H9 (cell line): ENCODE measurements at regions not wholly inside any gene's neighbourhood (a gene's known extent, or its start where the extent isn't known, plus 50 kb on each side); places are given as distances from the start of the nearest gene placed in this dataset.

Experiments
- DNase-seq: peaks from one replicate; pipeline ENCODE4 v3.0.0-alpha.2; 2017
- H2AFZ ChIP-seq: one replicate; pipeline ENCODE4 v1.6.1; 2013; ENCODE audit warnings: mild to moderate bottlenecking, low read length, control low read depth, moderate library complexity
- H2AK5ac ChIP-seq: 2 replicates; pipeline ENCODE4 v1.6.1; 2013; ENCODE audit warnings: low read length, control low read depth, mixed read lengths; ENCODE audit not compliant: insufficient read length
- H2BK120ac ChIP-seq: one replicate; pipeline ENCODE4 v1.6.1; 2013; ENCODE audit warnings: low read depth, mild to moderate bottlenecking, low read length, control low read depth, inconsistent platforms; ENCODE audit not compliant: poor library complexity, severe bottlenecking
- H2BK12ac ChIP-seq: 2 replicates; pipeline ENCODE4 v1.6.1; 2013; ENCODE audit warnings: low read length, control low read depth, mixed read lengths, low read depth; ENCODE audit not compliant: insufficient read length
- H2BK15ac ChIP-seq: 2 replicates; pipeline ENCODE4 v1.6.1; 2013; ENCODE audit warnings: low read depth, low read length, control low read depth
- H2BK20ac ChIP-seq: one replicate; pipeline ENCODE4 v1.6.1; 2013; ENCODE audit warnings: low read depth, mild to moderate bottlenecking, low read length, control low read depth, inconsistent platforms; ENCODE audit not compliant: poor library complexity, severe bottlenecking
- H2BK5ac ChIP-seq: 2 replicates; pipeline ENCODE4 v1.6.1; 2013; ENCODE audit warnings: low read length, control low read depth, mixed read lengths; ENCODE audit not compliant: insufficient read length
- H3K14ac ChIP-seq: 2 replicates; pipeline ENCODE4 v1.6.1; 2013; ENCODE audit warnings: low read length, control low read depth; ENCODE audit not compliant: insufficient read depth
- H3K18ac ChIP-seq: 2 replicates; pipeline ENCODE4 v1.6.1; 2013; ENCODE audit warnings: low read depth, mild to moderate bottlenecking, mixed read lengths, low read length, control low read depth; ENCODE audit not compliant: insufficient read length
- H3K23ac ChIP-seq: 2 replicates; pipeline ENCODE4 v1.6.1; 2013; ENCODE audit warnings: low read length, control low read depth, mixed read lengths, low read depth; ENCODE audit not compliant: insufficient read length
- H3K23me2 ChIP-seq: 2 replicates; pipeline ENCODE4 v1.6.1; 2013; ENCODE audit warnings: low read depth, mild to moderate bottlenecking, mixed read lengths, low read length, control low read depth; ENCODE audit not compliant: insufficient read length, poor library complexity, severe bottlenecking
- H3K27ac ChIP-seq: 2 replicates; pipeline ENCODE4 v1.5.1; 2013; ENCODE audit warnings: low read length, control low read depth, mixed read lengths, low read depth; ENCODE audit not compliant: insufficient read length
- H3K27me3 ChIP-seq: 2 replicates; pipeline ENCODE4 v1.6.1; 2013; ENCODE audit warnings: low read length, control low read depth, inconsistent platforms; ENCODE audit not compliant: insufficient read depth
- H3K4ac ChIP-seq: 2 replicates; pipeline ENCODE4 v1.6.1; 2013; ENCODE audit warnings: low read depth, mild to moderate bottlenecking, control low read depth, inconsistent platforms, low read length, moderate library complexity
- H3K4me1 ChIP-seq: 2 replicates; pipeline ENCODE4 v1.6.1; 2013; ENCODE audit warnings: low read length, control low read depth, inconsistent platforms; ENCODE audit not compliant: insufficient read depth
- H3K4me2 ChIP-seq: 2 replicates; pipeline ENCODE4 v1.6.1; 2013; ENCODE audit warnings: low read length, control low read depth, mixed read lengths; ENCODE audit not compliant: insufficient read length, insufficient read depth
- H3K56ac ChIP-seq: 2 replicates; pipeline ENCODE4 v1.6.1; 2013; ENCODE audit warnings: low read depth, mild to moderate bottlenecking, mixed read lengths, low read length, control low read depth; ENCODE audit not compliant: insufficient read length
- H3K79me1 ChIP-seq: 2 replicates; pipeline ENCODE4 v1.6.1; 2013; ENCODE audit warnings: low read depth, mild to moderate bottlenecking, moderate library complexity, low read length, control low read depth, inconsistent platforms; ENCODE audit not compliant: insufficient read depth, poor library complexity, severe bottlenecking
- H3K79me2 ChIP-seq: 2 replicates; pipeline ENCODE4 v1.6.1; 2013; ENCODE audit warnings: low read length, control low read depth, inconsistent platforms; ENCODE audit not compliant: insufficient read depth
- H3K9ac ChIP-seq: 2 replicates; pipeline ENCODE4 v1.6.1; 2013; ENCODE audit warnings: low read length, control low read depth, mixed read lengths; ENCODE audit not compliant: insufficient read length; ENCODE audit errors: extremely low read depth
- H3K9me3 ChIP-seq: one replicate; pipeline ENCODE4 v1.6.1; 2013; ENCODE audit warnings: low read depth, low read length, inconsistent platforms; ENCODE audit not compliant: control insufficient read depth
- H3T11ph ChIP-seq: one replicate; pipeline ENCODE4 v1.6.1; 2013; ENCODE audit warnings: mild to moderate bottlenecking, low read length, control low read depth, inconsistent platforms
- H4K20me1 ChIP-seq: one replicate; pipeline ENCODE4 v1.6.1; 2013; ENCODE audit not compliant: control insufficient read depth, insufficient read length, insufficient read depth
- H4K5ac ChIP-seq: 2 replicates; pipeline ENCODE4 v1.6.1; 2013; ENCODE audit warnings: low read depth, mild to moderate bottlenecking, mixed read lengths, low read length, control low read depth; ENCODE audit not compliant: insufficient read length
- H4K8ac ChIP-seq: replicated peaks from 2 replicates; pipeline ENCODE4 v1.6.1; 2013; ENCODE audit warnings: low read length, control low read depth, mixed read lengths, low read depth; ENCODE audit not compliant: insufficient read length
- H4K91ac ChIP-seq: 2 replicates; pipeline ENCODE4 v1.6.1; 2013; ENCODE audit warnings: low read depth, mild to moderate bottlenecking, moderate library complexity, mixed read lengths, low read length, control low read depth; ENCODE audit not compliant: insufficient read length
- H3K27ac Mint-ChIP-seq, 3 experiments: 2 replicates in 2 of 3; 3 replicates in 1 of 3; pipeline ENCODE4 v1.8.0; 2020 to 2021; ENCODE audit warnings: mixed read lengths in 3 of 3, mild to moderate bottlenecking in 1 of 3, moderate library complexity in 1 of 3
- H3K27me3 Mint-ChIP-seq: 2 replicates; pipeline ENCODE4 v1.8.0; 2021; ENCODE audit warnings: low read depth, mild to moderate bottlenecking, moderate library complexity, mixed read lengths
- H3K36me3 Mint-ChIP-seq, 3 experiments: 2 replicates in 2 of 3; 3 replicates in 1 of 3; pipeline ENCODE4 v1.8.0; 2020 to 2021; ENCODE audit warnings: low read depth in 3 of 3, mixed read lengths in 3 of 3; ENCODE audit not compliant: insufficient read depth in 1 of 3
- H3K4me1 Mint-ChIP-seq, 2 experiments: 2 replicates each; pipeline ENCODE4 v1.8.0; 2020; ENCODE audit warnings: mixed read lengths in 2 of 2
- H3K4me3 Mint-ChIP-seq, 2 experiments: 2 replicates in 1 of 2; 3 replicates in 1 of 2; pipeline ENCODE4 v1.8.0; 2020 to 2021; ENCODE audit warnings: mild to moderate bottlenecking in 2 of 2, mixed read lengths in 2 of 2, moderate library complexity in 1 of 2
- H3K9me3 Mint-ChIP-seq, 2 experiments: 2 replicates in 1 of 2; 3 replicates in 1 of 2; pipeline ENCODE4 v1.8.0; 2020; ENCODE audit warnings: mild to moderate bottlenecking in 2 of 2, mixed read lengths in 2 of 2, moderate library complexity in 1 of 2
- WGBS: extraction: QIAGEN DNeasy Blood & Tissue Kit; methylation state at CpG from one replicate; pipeline ENCODE4 v1.1.7; 2013; ENCODE audit warnings: missing lambda C conversion rate, low lambda C conversion rate, mixed read lengths; ENCODE audit not compliant: insufficient read length; ENCODE audit errors: extremely low coverage; 5-methylcytosine and 5-hydroxymethylcytosine counted together
- TF ChIP-seq, protein P1 (sequence below): fragments of 200-600 bp; sonication (generic); conservative IDR thresholded peaks from 3 replicates; pipeline ENCODE4 v1.8.0; 2021; ENCODE audit warnings: antibody characterized with exemption, mild to moderate bottlenecking

DNA sequence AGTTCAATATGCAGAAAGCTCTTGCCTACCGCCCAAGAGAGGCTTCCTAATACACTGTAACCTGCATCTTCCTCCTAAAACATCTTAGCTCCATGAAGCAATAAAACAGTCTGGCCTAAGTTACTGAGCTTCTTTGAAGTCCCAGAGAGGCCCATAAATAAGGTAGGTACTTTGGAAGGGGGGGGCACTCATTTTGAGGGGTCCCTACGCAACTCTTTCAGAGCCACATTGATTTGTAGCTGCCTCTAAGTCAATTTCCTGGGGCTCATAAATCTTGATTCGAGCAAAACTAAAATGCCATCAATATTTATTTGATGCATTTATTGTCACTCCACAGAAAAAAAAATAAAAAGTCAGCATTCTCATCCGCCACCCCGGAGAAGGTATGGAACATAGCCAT, 60.4 kb upstream of the SIX2 start:
- H3K4me1 ChIP-seq, result no peaks in the 10 kb centered on the region; the same call in 1 of the 2 replicates
- WGBS, result no CpG with 5 or more reads among the region's 5 CpGs

More for the DNA sequence above, 60.4 kb upstream of the SIX2 start:
- no peaks in the 10 kb centered on the region for H4K20me1 ChIP-seq
- no peak overlapping the region for H3K18ac ChIP-seq
- no peaks in the 10 kb centered on the region for H3K27me3 ChIP-seq
- Mint-ChIP-seq H3K4me1 (peaks cover 31 to 33% of the 10 kb centered on the region in 2 experiments), H3K27ac (no peak overlapping the region), H3K9me3 (peaks cover 3 to 4% of the 10 kb centered on the region in 2 experiments), H3K4me3 (no peak overlapping the region), H3K27me3 (peaks cover 11% of the 10 kb centered on the region), H3K36me3 (peaks cover 0 to 4% (median 0%) of the 10 kb centered on the region in 3 experiments; a peak in 2 of 7 replicates)
- no peak overlapping the region for H2AFZ ChIP-seq
- H4K8ac ChIP-seq, result no peak overlapping the region
- H2BK5ac ChIP-seq, result no peak overlapping the region
- no peak overlapping the region for H3K14ac ChIP-seq
- H3K4ac ChIP-seq, result no peak overlapping the region
- no peaks in the 10 kb centered on the region for H3K23me2 ChIP-seq
- no peak overlapping the region for H4K5ac ChIP-seq
- no peaks in the 10 kb centered on the region for H3K79me1 ChIP-seq
- TF ChIP-seq, protein P1, sequence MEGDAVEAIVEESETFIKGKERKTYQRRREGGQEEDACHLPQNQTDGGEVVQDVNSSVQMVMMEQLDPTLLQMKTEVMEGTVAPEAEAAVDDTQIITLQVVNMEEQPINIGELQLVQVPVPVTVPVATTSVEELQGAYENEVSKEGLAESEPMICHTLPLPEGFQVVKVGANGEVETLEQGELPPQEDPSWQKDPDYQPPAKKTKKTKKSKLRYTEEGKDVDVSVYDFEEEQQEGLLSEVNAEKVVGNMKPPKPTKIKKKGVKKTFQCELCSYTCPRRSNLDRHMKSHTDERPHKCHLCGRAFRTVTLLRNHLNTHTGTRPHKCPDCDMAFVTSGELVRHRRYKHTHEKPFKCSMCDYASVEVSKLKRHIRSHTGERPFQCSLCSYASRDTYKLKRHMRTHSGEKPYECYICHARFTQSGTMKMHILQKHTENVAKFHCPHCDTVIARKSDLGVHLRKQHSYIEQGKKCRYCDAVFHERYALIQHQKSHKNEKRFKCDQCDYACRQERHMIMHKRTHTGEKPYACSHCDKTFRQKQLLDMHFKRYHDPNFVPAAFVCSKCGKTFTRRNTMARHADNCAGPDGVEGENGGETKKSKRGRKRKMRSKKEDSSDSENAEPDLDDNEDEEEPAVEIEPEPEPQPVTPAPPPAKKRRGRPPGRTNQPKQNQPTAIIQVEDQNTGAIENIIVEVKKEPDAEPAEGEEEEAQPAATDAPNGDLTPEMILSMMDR, result no peak
- no peaks in the 10 kb centered on the region for H3K79me2 ChIP-seq
- no peak overlapping the region for H2BK120ac ChIP-seq
- H3K56ac ChIP-seq, result no peak overlapping the region
- H3K27ac ChIP-seq, result no peak overlapping the region
- no peak overlapping the region for H4K91ac ChIP-seq
- H3K9me3 ChIP-seq, result no peaks in the 10 kb centered on the region
- no peak overlapping the region for H2BK15ac ChIP-seq
- DNase-seq, result no peak
- H2AK5ac ChIP-seq, result no peak overlapping the region
- no peak overlapping the region for H3K23ac ChIP-seq
- no peak overlapping the region for H3K9ac ChIP-seq
- H2BK20ac ChIP-seq, result no peak overlapping the region
- no peak overlapping the region for H2BK12ac ChIP-seq
- H3T11ph ChIP-seq, result no peak overlapping the region
- H3K4me2 ChIP-seq, result no peak overlapping the region
